ENCODE measurements at regions not wholly inside any gene's neighbourhood (a gene's known extent, or its start where the extent isn't known, plus 50 kb on each side); places are given as distances from the start of the nearest gene placed in this dataset.

- Histone ChIP-seq H3K79me2 (ENCODE audit: control insufficient read depth, low read length) (no peaks in the 10 kb centered on the region), H3K4me2 (ENCODE audit: low read length) (no peak overlapping the region), H3F3A (ENCODE audit: control insufficient read depth, insufficient read depth) (no peaks in the 10 kb centered on the region), H4K20me1 (ENCODE audit: control insufficient read depth, insufficient read depth, low read depth, low read length) (no peaks in the 10 kb centered on the region), H3K4me3 (ENCODE audit: low read length) (no peak overlapping the region), H3K9me3 (ENCODE audit: control insufficient read depth, insufficient read depth, low read length) (no peaks in the 10 kb centered on the region), H3K4me1 (ENCODE audit: control insufficient read depth, low read length) (no peaks in the 10 kb centered on the region), H3K27me3 (ENCODE audit: control insufficient read depth, low read length) (0 out of 2 replicates have a peak, but pooled peaks cover 3% of the 10 kb centered on the region), H3K36me3 (ENCODE audit: control insufficient read depth, low read length) (no peaks in the 10 kb centered on the region), H3K27ac (ENCODE audit: low read depth, low read length) (no peak overlapping the region), H3K9me2 (replicated peaks; ENCODE audit: control insufficient read depth, low read length) (no peaks in the 10 kb centered on the region)
- TF ChIP-seq EZH2phosphoT487 (IDR thresholded peaks at IDR 0.05; ENCODE audit: borderline replicate concordance, low read length) (no peak), CTCF (IDR thresholded peaks at IDR 0.05; ENCODE audit: low read depth, low read length, poor library complexity, severe bottlenecking) (no peak)
Measured at GRCh38 chr2:217629347-217629746, 373.4 kb downstream of the TNS1 start.

- no peaks in the 10 kb centered on the region for H3K79me2 ChIP-seq (ENCODE audit: control insufficient read depth, low read length)
- H3K9me2 ChIP-seq (replicated peaks; ENCODE audit: control insufficient read depth, low read length): no peaks in the 10 kb centered on the region
- H3K9me3 ChIP-seq (ENCODE audit: control insufficient read depth, insufficient read depth, low read length): no peaks in the 10 kb centered on the region
- H4K20me1 ChIP-seq (ENCODE audit: control insufficient read depth, insufficient read depth, low read depth, low read length): no peaks in the 10 kb centered on the region
- no peak for TF ChIP-seq CTCF (IDR thresholded peaks at IDR 0.05; ENCODE audit: low read depth, low read length, poor library complexity, severe bottlenecking)
- no peak for TF ChIP-seq EZH2phosphoT487 (IDR thresholded peaks at IDR 0.05; ENCODE audit: borderline replicate concordance, low read length)
- H3K4me1 ChIP-seq (ENCODE audit: control insufficient read depth, low read length): no peaks in the 10 kb centered on the region
- no peak overlapping the region for H3K4me2 ChIP-seq (ENCODE audit: low read length)
- H3K36me3 ChIP-seq (ENCODE audit: control insufficient read depth, low read length): no peaks in the 10 kb centered on the region
- no peaks in the 10 kb centered on the region for H3F3A ChIP-seq (ENCODE audit: control insufficient read depth, insufficient read depth)
- H3K27ac ChIP-seq (ENCODE audit: low read depth, low read length): no peak overlapping the region
- H3K4me3 ChIP-seq (ENCODE audit: low read length): no peak overlapping the region
- 0 out of 2 replicates have a peak, but pooled peaks cover 1% of the 10 kb centered on the region for H3K27me3 ChIP-seq (ENCODE audit: control insufficient read depth, low read length)
Measured at GRCh38 chr2:217628061-217628460, 374.7 kb downstream of the TNS1 start.

GRCh38 chr2:217626926-217627325, 375.9 kb downstream of the TNS1 start:
- Histone ChIP-seq H3K4me3 (ENCODE audit: low read length) (no peak overlapping the region), H4K20me1 (ENCODE audit: control insufficient read depth, insufficient read depth, low read depth, low read length) (no peaks in the 10 kb centered on the region), H3K36me3 (ENCODE audit: control insufficient read depth, low read length) (no peaks in the 10 kb centered on the region), H3K27me3 (ENCODE audit: control insufficient read depth, low read length) (peaks cover 6% of the 10 kb centered on the region; the same call in 1 of the 2 replicates), H3F3A (ENCODE audit: control insufficient read depth, insufficient read depth) (no peaks in the 10 kb centered on the region), H3K27ac (ENCODE audit: low read depth, low read length) (no peak overlapping the region), H3K9me2 (replicated peaks; ENCODE audit: control insufficient read depth, low read length) (no peaks in the 10 kb centered on the region), H3K4me2 (ENCODE audit: low read length) (no peak overlapping the region), H3K4me1 (ENCODE audit: control insufficient read depth, low read length) (no peaks in the 10 kb centered on the region), H3K9me3 (ENCODE audit: control insufficient read depth, insufficient read depth, low read length) (no peaks in the 10 kb centered on the region), H3K79me2 (ENCODE audit: control insufficient read depth, low read length) (no peaks in the 10 kb centered on the region)
- TF ChIP-seq CTCF (IDR thresholded peaks at IDR 0.05; ENCODE audit: low read depth, low read length, poor library complexity, severe bottlenecking): no peak
- TF ChIP-seq EZH2phosphoT487 (IDR thresholded peaks at IDR 0.05; ENCODE audit: borderline replicate concordance, low read length): no peak

Data from DOHH2 (cell line).